RWPE1 (cell line): ENCODE measurements at regions not wholly inside any gene's neighbourhood (a gene's known extent, or its start where the extent isn't known, plus 50 kb on each side); places are given as distances from the start of the nearest gene placed in this dataset.

ENCODE experiments used
- CTCF ChIA-PET: fragments of 350-600 bp; sonication (Branson Sonifier 250); formaldehyde crosslinking; extraction: SDS; loops from one replicate; lab custom pipeline; 2021; lab: Yijun Ruan, JAX
- POLR2A ChIA-PET: fragments of 400-600 bp; formaldehyde crosslinking; extraction: SDS; loops from one replicate; lab custom pipeline; 2020; ENCODE audit warnings: antibody characterized with exemption; ENCODE audit not compliant: low non-redundant PET; lab: Yijun Ruan, JAX
- DNase-seq: peaks from one replicate; pipeline ENCODE4 v3.0.0; 2012; ENCODE audit warnings: low spot score
- H3K27ac ChIP-seq: fragments of 450-650 bp; 2 replicates; pipeline ENCODE4 v1.5.1; 2017
- TF ChIP-seq, protein P1 (sequence below): fragments of 450-650 bp; conservative IDR thresholded peaks from 2 replicates; pipeline ENCODE4 v1.5.1; 2017; ENCODE audit warnings: low read depth, mild to moderate bottlenecking

DNA sequence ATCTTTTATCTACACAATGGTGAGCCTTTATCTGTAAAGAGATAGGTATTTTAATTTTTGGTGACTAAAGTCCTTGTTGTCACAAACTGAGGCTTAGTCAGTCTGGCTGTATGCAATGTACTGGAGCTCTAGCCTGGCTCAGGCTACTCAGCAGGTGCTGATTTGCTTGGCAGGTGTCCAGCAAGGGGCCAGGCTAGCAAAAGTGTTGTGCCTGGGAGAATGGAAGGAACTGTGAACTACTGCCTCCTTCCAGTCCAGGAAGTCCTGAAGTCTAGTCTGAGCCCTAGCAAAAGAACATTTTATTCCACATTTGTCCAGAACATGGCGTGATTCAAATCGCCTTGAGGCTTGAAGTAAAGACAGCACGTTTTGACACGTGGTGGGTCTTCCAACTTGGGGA, 260.5 kb downstream of the CCDC85A start:
- TF ChIP-seq, protein P1, sequence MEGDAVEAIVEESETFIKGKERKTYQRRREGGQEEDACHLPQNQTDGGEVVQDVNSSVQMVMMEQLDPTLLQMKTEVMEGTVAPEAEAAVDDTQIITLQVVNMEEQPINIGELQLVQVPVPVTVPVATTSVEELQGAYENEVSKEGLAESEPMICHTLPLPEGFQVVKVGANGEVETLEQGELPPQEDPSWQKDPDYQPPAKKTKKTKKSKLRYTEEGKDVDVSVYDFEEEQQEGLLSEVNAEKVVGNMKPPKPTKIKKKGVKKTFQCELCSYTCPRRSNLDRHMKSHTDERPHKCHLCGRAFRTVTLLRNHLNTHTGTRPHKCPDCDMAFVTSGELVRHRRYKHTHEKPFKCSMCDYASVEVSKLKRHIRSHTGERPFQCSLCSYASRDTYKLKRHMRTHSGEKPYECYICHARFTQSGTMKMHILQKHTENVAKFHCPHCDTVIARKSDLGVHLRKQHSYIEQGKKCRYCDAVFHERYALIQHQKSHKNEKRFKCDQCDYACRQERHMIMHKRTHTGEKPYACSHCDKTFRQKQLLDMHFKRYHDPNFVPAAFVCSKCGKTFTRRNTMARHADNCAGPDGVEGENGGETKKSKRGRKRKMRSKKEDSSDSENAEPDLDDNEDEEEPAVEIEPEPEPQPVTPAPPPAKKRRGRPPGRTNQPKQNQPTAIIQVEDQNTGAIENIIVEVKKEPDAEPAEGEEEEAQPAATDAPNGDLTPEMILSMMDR, result no peak
- ChIA-PET POLR2A (no interaction called here), CTCF (no interaction called here)
- DNase-seq, result no peak
- H3K27ac ChIP-seq, result no peak overlapping the region

DNA sequence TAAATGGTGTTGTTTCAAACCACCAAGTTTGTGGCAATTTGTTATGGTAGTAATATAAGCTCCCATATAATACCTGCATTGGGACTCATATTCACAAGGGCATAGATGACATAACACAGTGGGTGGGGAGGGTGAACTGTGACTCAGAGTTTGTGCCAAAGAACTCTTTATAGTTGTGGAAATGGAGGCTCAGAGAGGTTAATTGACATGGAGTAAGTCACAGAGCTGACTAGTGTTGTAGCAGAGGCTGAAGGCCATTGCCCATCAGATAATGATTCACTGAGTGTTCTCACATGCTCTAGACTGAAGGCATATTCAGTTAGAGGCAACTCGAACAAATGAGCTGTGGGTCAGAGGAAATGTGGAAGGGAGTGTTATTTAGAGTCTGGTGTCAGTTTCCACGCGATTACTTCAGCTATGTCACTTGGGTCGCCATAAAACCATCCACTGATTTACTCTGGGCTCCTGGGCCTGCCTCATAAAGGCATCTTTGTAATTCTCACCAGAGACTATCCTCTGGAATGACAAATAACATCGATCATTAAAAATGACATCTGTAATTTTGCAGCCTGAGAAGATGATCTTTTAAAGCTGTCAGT, 264.7 kb downstream of the CCDC85A start:
- TF ChIP-seq, protein P1, result no peak
- CTCF ChIA-PET, result no interaction called here
- H3K27ac ChIP-seq, result no peak overlapping the region
- POLR2A ChIA-PET, result no interaction called here
- DNase-seq, result no peak

DNA sequence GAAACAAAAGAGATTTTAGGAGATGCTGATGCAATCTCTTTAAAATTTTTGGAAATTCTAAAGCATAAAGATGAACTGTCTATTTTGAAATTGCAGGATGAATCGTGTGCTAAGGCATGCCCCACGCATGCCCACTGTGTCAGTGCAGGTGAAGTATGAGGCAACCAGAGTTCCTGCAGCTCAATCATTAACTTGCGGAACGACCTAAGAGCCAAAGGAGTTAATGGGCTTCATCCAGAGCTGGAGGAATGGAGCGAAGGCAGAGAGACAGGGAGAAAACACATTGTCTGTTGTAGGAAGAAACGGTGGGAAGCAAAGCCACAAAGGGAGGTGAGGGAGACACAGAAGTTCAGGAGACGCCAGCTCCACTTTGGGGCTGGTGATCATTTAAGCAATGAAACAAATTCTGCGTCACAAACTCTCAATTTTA, 265.2 kb downstream of the CCDC85A start:
- CTCF ChIA-PET, result no interaction called here
- H3K27ac ChIP-seq, result no peak overlapping the region
- POLR2A ChIA-PET, result no interaction called here
- peak; percentile 38 for DNase-seq
- TF ChIP-seq, protein P1, result no peak

DNA sequence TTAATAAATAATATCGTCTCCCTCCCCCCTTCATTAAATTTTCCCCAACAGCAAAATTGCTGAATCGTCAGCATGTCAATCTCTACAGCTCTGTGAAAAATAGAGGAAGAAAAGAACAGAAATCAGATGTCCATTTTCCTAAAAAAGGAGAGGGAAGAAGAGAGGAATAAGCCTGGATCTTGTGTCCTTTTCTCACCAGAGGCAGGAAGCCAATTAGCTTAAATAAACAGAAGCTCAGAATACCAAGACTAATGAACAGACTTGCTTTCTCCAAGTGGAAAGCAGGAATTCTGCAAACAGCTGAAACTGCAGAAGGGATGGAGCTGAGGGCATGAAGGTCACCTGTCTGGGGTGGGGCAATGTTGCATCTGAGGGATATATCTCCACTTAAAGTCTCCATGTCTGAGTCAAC, 265.7 kb downstream of the CCDC85A start:
- POLR2A ChIA-PET, result no interaction called here
- TF ChIP-seq, protein P1, result no peak
- CTCF ChIA-PET, result no interaction called here
- H3K27ac ChIP-seq, result no peak overlapping the region
- no peak for DNase-seq

DNA sequence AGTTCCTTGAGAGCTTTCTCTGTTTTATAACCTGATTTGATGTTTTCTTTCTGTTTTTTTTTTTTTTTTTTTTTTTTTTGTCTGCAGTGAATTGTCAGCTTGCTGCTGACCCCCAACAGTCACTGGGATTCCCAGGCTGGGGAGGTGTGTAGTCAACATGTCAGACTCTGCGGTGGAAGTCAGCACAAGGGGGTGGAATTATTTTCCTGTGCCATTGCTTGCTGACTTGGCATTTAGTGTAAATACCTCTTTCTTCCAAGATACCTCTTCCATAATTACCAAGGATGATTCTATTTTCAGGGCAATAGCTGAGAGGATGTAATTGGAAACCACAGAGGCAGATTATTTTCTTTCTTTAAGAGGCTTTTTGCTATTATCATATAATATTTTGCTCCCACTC, 266.3 kb downstream of the CCDC85A start:
- CTCF ChIA-PET, result no interaction called here
- POLR2A ChIA-PET, result no interaction called here
- H3K27ac ChIP-seq, result no peak overlapping the region
- TF ChIP-seq, protein P1, result no peak
- no peak for DNase-seq

DNA sequence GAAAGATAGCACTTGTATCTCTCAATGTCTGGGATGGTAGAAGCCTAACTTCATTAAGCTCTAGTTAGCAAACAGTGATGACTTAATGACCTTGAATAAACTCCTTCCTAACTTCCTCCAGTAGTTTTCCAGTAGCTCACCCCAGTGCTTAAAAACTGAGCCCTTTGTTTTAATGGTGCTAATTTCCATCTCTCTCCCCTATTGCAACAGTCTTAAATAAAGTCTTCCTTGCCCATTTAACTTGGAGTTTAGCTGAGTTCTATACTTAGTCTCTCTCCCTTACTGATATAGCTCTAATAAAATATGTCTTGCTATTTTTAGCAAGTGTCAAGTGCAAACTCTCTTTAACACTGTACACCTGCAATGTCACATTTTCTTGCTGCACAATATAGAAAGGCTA, 267.0 kb downstream of the CCDC85A start:
- TF ChIP-seq, protein P1, result no peak
- ChIA-PET CTCF (no interaction called here), POLR2A (no interaction called here)
- DNase-seq, result no peak
- H3K27ac ChIP-seq, result no peak overlapping the region
